Muscle of leg (tissue), 3 donors: ENCODE measurements at regions not wholly inside any gene's neighbourhood (a gene's known extent, or its start where the extent isn't known, plus 50 kb on each side); places are given as distances from the start of the nearest gene placed in this dataset.
A peak's percentile ranks its signal among the peaks of the same experiment; 100 is the strongest.
"Not testable (repeated sequence)": the region's sequence is repeated elsewhere in the genome, so short reads cannot be mapped to it uniquely, and the experiment has no call there.

Experiments
- DNase-seq: peaks from one replicate; pipeline ENCODE4 v3.0.0; 2013
- H3K27ac ChIP-seq: one replicate; pipeline ENCODE4 v1.5.1; 2013; ENCODE audit warnings: mild to moderate bottlenecking, low read length, control low read depth
- H3K27me3 ChIP-seq: one replicate; pipeline ENCODE4 v1.6.1; 2013; ENCODE audit warnings: low read length; ENCODE audit not compliant: control insufficient read depth, insufficient read depth
- H3K36me3 ChIP-seq: one replicate; pipeline ENCODE4 v1.6.1; 2013; ENCODE audit warnings: low read length; ENCODE audit not compliant: control insufficient read depth, insufficient read depth
- H3K4me1 ChIP-seq: one replicate; pipeline ENCODE4 v1.6.1; 2013; ENCODE audit warnings: low read length; ENCODE audit not compliant: control insufficient read depth, insufficient read depth
- H3K4me3 ChIP-seq: one replicate; pipeline ENCODE4 v1.5.1; 2013; ENCODE audit warnings: low read length, control low read depth
- H3K9me3 ChIP-seq: replicated peaks from 2 replicates; pipeline ENCODE4 v1.6.1; 2013; ENCODE audit warnings: low read depth, low read length; ENCODE audit not compliant: control insufficient read depth
- WGBS: methylation state at CpG from one replicate; pipeline ENCODE4 v1.1.5; 2013; ENCODE audit warnings: missing lambda C conversion rate; ENCODE audit not compliant: insufficient coverage; 5-methylcytosine and 5-hydroxymethylcytosine counted together

- WGBS, result no CpG with 5 or more reads among the region's 5 CpGs
- Histone ChIP-seq H3K4me3 (no peak overlapping the region), H3K9me3 (peaks cover 2% of the 10 kb centered on the region), H3K36me3 (no peaks in the 10 kb centered on the region), H3K27ac (no peak overlapping the region), H3K4me1 (no peaks in the 10 kb centered on the region), H3K27me3 (peaks cover 18% of the 10 kb centered on the region)
- no peak for DNase-seq
Measured at GRCh38 chrX:131881194-131881593, 141.9 kb upstream of the STK26 start.

- not testable (repeated sequence) for DNase-seq, H3K9me3 ChIP-seq, H3K27ac ChIP-seq, H3K36me3 ChIP-seq, H3K4me1 ChIP-seq, H3K4me3 ChIP-seq
- peaks cover 20% of the 10 kb centered on the region for H3K27me3 ChIP-seq
- WGBS, result no CpG with 5 or more reads among the region's 1 CpG
Measured at GRCh38 chrX:131885042-131885441, 138.1 kb upstream of the STK26 start.

GRCh38 chrX:131893857-131894256, 129.2 kb upstream of the STK26 start:
- H3K36me3 ChIP-seq, H3K9me3 ChIP-seq, H3K4me3 ChIP-seq, DNase-seq, H3K4me1 ChIP-seq, H3K27ac ChIP-seq: not testable (repeated sequence)
- 50% methylated on average over 2 of the region's 3 CpGs for WGBS
- peaks cover 12% of the 10 kb centered on the region for H3K27me3 ChIP-seq

GRCh38 chrX:131894995-131895394, 128.1 kb upstream of the STK26 start:
- no peaks in the 10 kb centered on the region for H3K9me3 ChIP-seq
- H3K27me3 ChIP-seq, result peaks cover 10% of the 10 kb centered on the region
- no peak overlapping the region for H3K4me3 ChIP-seq
- peak overlapping the region; percentile 54 for H3K27ac ChIP-seq
- peak; percentile 60 for DNase-seq
- peaks cover 6% of the 10 kb centered on the region for H3K4me1 ChIP-seq
- WGBS, result no CpG with 5 or more reads among the region's 1 CpG
- H3K36me3 ChIP-seq, result no peaks in the 10 kb centered on the region

DNA sequence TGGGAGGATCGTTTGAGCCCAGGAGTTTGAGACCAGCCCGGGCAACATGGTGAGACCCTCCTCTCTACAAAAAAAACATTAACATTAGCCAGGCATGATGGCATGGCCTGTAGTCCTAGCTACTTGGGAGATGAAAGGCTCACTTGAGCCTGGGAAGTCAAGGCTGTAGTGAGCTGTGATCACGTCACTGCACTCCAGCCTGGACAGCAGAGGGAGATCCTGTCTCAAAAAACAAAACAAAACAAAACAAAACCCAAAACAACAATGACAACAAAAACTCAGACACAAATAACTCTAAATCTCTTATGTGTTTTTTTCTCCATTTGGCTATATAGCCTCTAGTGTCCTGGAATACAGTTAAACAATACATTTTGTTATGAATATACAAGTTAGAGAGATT, 127.3 kb upstream of the STK26 start:
- no CpG with 5 or more reads among the region's 3 CpGs for WGBS

GRCh38 chrX:131901546-131901945, 121.6 kb upstream of the STK26 start:
- Histone ChIP-seq H3K36me3 (no peaks in the 10 kb centered on the region), H3K27ac (peak overlapping the region; percentile 44), H3K27me3 (peaks cover 11% of the 10 kb centered on the region), H3K9me3 (no peaks in the 10 kb centered on the region), H3K4me1 (peaks cover 2% of the 10 kb centered on the region), H3K4me3 (no peak overlapping the region)
- peak; percentile 59 for DNase-seq
- 13% methylated on average over 1 of the region's 1 CpG for WGBS

More for the DNA sequence above, 127.3 kb upstream of the STK26 start:
- no peaks in the 10 kb centered on the region for H3K36me3 ChIP-seq
- H3K27ac ChIP-seq, result peak overlapping the region; percentile 54
- H3K4me1 ChIP-seq, result peaks cover 7% of the 10 kb centered on the region
- DNase-seq, result no peak
- H3K4me3 ChIP-seq, result no peak overlapping the region
- H3K27me3 ChIP-seq, result peaks cover 10% of the 10 kb centered on the region
- no peaks in the 10 kb centered on the region for H3K9me3 ChIP-seq

- Histone ChIP-seq H3K27ac (peak overlapping the region; percentile 49), H3K27me3 (peaks cover 17% of the 10 kb centered on the region), H3K9me3 (no peaks in the 10 kb centered on the region), H3K36me3 (no peaks in the 10 kb centered on the region), H3K4me1 (no peaks in the 10 kb centered on the region), H3K4me3 (peak overlapping the region; percentile 14)
- no peak for DNase-seq
- 76% methylated on average over 26 of the region's 31 CpGs for WGBS
Measured at GRCh38 chrX:131907488-131908314, 115.4 kb upstream of the STK26 start.

DNA sequence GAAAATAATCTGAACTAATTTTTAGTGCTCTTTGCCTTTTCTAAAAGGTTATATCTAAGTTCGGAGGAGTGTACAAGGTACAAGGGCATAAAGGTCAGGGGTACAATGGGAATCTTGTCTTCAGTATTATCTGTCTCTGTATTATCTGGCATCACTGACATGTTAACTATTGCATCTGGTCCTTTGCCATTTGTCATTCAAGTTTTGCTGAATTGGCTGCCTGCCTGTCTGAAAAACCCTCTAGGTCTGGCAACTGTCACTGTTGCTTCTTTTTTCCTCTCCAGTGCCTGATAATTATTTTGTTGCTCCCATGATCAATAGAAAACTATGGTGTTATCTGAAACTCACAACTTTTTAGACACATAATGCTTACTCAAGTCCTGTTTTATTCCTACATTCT, 112.5 kb upstream of the STK26 start:
- DNase-seq, result peak; percentile 20
- no peaks in the 10 kb centered on the region for H3K36me3 ChIP-seq

DNA sequence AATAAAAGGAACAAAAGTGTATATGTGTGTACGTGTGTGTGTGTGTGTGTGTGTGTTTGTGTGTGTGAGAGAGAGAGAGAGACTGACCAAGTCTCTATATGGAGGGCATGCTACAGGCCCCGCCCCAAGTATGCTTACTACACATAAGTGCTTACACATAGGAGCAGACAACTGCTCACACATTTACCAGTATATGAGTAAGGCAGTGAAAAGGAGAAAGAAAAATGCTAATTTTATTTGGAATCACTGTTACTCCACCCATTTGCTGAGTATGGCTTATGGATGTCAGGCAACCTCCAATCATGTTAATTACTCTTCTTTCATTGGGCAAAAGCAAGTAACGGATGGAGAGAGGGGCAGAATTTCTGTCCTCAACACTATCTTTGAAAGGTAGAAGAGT, 107.6 kb upstream of the STK26 start:
- no peak for DNase-seq
- Histone ChIP-seq H3K27me3 (peaks cover 19% of the 10 kb centered on the region), H3K9me3 (no peaks in the 10 kb centered on the region), H3K4me3 (no peak overlapping the region), H3K27ac (no peak overlapping the region), H3K36me3 (no peaks in the 10 kb centered on the region), H3K4me1 (no peaks in the 10 kb centered on the region)
- WGBS, result no CpG with 5 or more reads among the region's 3 CpGs

More for the DNA sequence above, 112.5 kb upstream of the STK26 start:
- no peaks in the 10 kb centered on the region for H3K9me3 ChIP-seq
- no peak overlapping the region for H3K4me3 ChIP-seq
- no peaks in the 10 kb centered on the region for H3K4me1 ChIP-seq
- peaks cover 16% of the 10 kb centered on the region for H3K27me3 ChIP-seq
- H3K27ac ChIP-seq, result no peak overlapping the region
- WGBS, result no CpG with 5 or more reads among the region's 1 CpG

DNA sequence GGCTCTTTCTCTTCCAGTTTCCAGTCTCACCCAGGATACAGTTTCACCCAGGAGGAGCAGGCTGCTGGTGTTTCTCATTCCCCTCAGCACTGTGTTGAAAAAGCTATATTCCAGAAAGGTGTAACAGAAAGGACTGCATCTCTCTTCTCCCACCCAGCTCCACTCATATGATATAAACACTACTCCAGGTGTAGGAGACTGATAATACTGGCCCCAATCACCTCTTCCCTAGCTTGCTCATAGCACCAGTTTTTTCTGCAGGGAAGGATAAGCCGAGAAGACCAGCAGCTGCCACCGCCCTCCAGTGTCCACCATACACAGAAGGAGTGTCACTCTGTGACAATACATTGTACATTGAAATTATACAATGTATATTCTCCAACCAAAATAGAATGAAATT, 105.5 kb upstream of the STK26 start:
- no CpG with 5 or more reads among the region's 2 CpGs for WGBS
- DNase-seq, result no peak
- Histone ChIP-seq H3K27ac (no peak overlapping the region), H3K4me1 (no peaks in the 10 kb centered on the region), H3K27me3 (peaks cover 19% of the 10 kb centered on the region), H3K9me3 (no peaks in the 10 kb centered on the region), H3K4me3 (no peak overlapping the region), H3K36me3 (no peaks in the 10 kb centered on the region)
